ENCODE measurements at regions not wholly inside any gene's neighbourhood (a gene's known extent, or its start where the extent isn't known, plus 50 kb on each side); places are given as distances from the start of the nearest gene placed in this dataset.

GRCh38 chr11:19400296-19400695, 159.6 kb upstream of the E2F8 start:
- no peak overlapping the region for H3K27ac Mint-ChIP-seq
- ATAC-seq (ENCODE audit: low read depth) (no peak), DNase-seq (no peak)
- H3K4me3 ChIP-seq (ENCODE audit: control extremely low read depth in 1 of 5, extremely low read depth in 1 of 5, insufficient read depth in 1 of 5, low read depth in 2 of 5, low read length in 4 of 5) = no peak overlapping the region
- no peaks in the 10 kb centered on the region for H3K27me3 ChIP-seq (replicated peaks in 1 of 4; ENCODE audit: control extremely low read depth in 1 of 4, control insufficient read depth in 3 of 4, insufficient read depth in 4 of 4, low read length in 3 of 4)
- H3K9me3 ChIP-seq (ENCODE audit: control extremely low read depth in 1 of 3, control insufficient read depth in 2 of 3, insufficient read depth in 1 of 3, low read length in 2 of 3) = no peaks in the 10 kb centered on the region
- H3K4me2 ChIP-seq (replicated peaks; ENCODE audit: low read depth, low read length, poor library complexity, severe bottlenecking) = no peak overlapping the region
- H3K36me3 ChIP-seq (replicated peaks in 1 of 2; ENCODE audit: control extremely low read depth in 1 of 2, control insufficient read depth in 1 of 2, extremely low read depth in 1 of 2, insufficient read depth in 2 of 2, low read length in 1 of 2) = no peaks in the 10 kb centered on the region
- TF ChIP-seq, protein P1, sequence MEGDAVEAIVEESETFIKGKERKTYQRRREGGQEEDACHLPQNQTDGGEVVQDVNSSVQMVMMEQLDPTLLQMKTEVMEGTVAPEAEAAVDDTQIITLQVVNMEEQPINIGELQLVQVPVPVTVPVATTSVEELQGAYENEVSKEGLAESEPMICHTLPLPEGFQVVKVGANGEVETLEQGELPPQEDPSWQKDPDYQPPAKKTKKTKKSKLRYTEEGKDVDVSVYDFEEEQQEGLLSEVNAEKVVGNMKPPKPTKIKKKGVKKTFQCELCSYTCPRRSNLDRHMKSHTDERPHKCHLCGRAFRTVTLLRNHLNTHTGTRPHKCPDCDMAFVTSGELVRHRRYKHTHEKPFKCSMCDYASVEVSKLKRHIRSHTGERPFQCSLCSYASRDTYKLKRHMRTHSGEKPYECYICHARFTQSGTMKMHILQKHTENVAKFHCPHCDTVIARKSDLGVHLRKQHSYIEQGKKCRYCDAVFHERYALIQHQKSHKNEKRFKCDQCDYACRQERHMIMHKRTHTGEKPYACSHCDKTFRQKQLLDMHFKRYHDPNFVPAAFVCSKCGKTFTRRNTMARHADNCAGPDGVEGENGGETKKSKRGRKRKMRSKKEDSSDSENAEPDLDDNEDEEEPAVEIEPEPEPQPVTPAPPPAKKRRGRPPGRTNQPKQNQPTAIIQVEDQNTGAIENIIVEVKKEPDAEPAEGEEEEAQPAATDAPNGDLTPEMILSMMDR (IDR thresholded peaks at IDR 0.05) = no peak
- TF ChIP-seq EZH2 (IDR thresholded peaks at IDR 0.05; ENCODE audit: borderline replicate concordance, insufficient read depth, low read depth, low read length, poor library complexity, severe bottlenecking) = no peak
- H3K9me3 Mint-ChIP-seq (ENCODE audit: insufficient read depth) = no peaks in the 10 kb centered on the region
- H3K9ac ChIP-seq (ENCODE audit: low read length) = no peak overlapping the region
- ChIA-PET CTCF (no interaction called here), POLR2A (no interaction called here)
- no peak overlapping the region for H3K4me3 Mint-ChIP-seq
- H3K27ac ChIP-seq (ENCODE audit: low read length in 2 of 2) = no peak overlapping the region
- peaks cover 7% of the 10 kb centered on the region for H3K27me3 Mint-ChIP-seq
- H3K4me1 Mint-ChIP-seq = no peaks in the 10 kb centered on the region
- intact Hi-C loops (cut with micrococcal nuclease) = no loop called here
- H3K79me2 ChIP-seq (ENCODE audit: control insufficient read depth, insufficient read depth, low read length) = no peaks in the 10 kb centered on the region
- WGBS (ENCODE audit: insufficient coverage) = 89% methylated on average over 3 of the region's 5 CpGs
- H3K4me1 ChIP-seq (ENCODE audit: control insufficient read depth in 2 of 2, insufficient read depth in 2 of 2, low read length in 2 of 2) = no peaks in the 10 kb centered on the region
- H2AFZ ChIP-seq (ENCODE audit: insufficient read depth, low read depth, low read length, poor library complexity, severe bottlenecking) = no peak overlapping the region
- no peaks in the 10 kb centered on the region for H4K20me1 ChIP-seq (ENCODE audit: control insufficient read depth, insufficient read depth, low read length, poor library complexity, severe bottlenecking)

DNA sequence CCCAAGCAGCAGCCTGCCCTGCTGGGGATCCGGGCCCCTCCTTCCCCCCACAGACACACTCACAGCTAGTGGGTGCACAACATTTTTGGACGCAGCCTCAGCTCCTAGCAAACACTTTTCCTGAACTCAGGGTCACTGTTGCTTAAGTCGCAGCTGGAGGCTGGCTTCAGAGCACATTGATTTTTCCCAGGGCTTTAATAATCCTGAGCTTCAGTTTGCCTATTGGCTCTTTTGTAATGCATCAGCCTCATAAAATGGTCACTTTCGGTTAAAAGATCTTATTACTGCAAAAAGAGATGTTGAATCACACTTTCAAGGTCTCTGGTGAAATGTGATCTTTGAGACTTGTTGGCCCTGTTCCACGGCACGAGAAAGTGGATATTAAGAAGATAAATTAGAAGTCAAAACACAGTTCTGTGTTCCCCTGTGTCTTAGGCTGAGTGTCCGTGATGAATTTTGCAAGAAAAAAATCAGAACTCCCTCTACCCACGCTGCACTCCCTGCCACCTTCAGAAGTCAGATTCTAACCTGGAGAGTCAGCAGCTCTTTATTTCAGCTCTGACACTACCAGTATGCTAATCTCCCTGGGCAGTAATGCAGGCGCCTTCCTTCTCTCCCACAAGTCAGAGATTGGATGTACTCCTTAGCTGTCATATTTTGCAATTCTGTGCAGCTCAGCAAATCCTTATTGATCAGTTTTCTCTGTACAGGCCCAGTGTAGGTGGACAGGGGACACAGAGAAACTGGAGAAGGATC, 158.2 kb upstream of the E2F8 start:
- Histone ChIP-seq H3K27me3 (replicated peaks in 1 of 4; ENCODE audit: control extremely low read depth in 1 of 4, control insufficient read depth in 3 of 4, insufficient read depth in 4 of 4, low read length in 3 of 4) (peaks cover 0 to 3% (median 0%) of the 10 kb centered on the region in 4 experiments), H3K36me3 (replicated peaks in 1 of 2; ENCODE audit: control extremely low read depth in 1 of 2, control insufficient read depth in 1 of 2, extremely low read depth in 1 of 2, insufficient read depth in 2 of 2, low read length in 1 of 2) (no peaks in the 10 kb centered on the region), H3K4me3 (ENCODE audit: control extremely low read depth in 1 of 5, extremely low read depth in 1 of 5, insufficient read depth in 1 of 5, low read depth in 2 of 5, low read length in 4 of 5) (no peak overlapping the region), H3K9ac (ENCODE audit: low read length) (no peak overlapping the region), H3K27ac (ENCODE audit: low read length in 2 of 2) (no peak overlapping the region), H4K20me1 (ENCODE audit: control insufficient read depth, insufficient read depth, low read length, poor library complexity, severe bottlenecking) (no peaks in the 10 kb centered on the region), H3K79me2 (ENCODE audit: control insufficient read depth, insufficient read depth, low read length) (no peaks in the 10 kb centered on the region), H3K4me2 (replicated peaks; ENCODE audit: low read depth, low read length, poor library complexity, severe bottlenecking) (no peak overlapping the region), H2AFZ (ENCODE audit: insufficient read depth, low read depth, low read length, poor library complexity, severe bottlenecking) (no peak overlapping the region), H3K4me1 (ENCODE audit: control insufficient read depth in 2 of 2, insufficient read depth in 2 of 2, low read length in 2 of 2) (no peaks in the 10 kb centered on the region), H3K9me3 (ENCODE audit: control extremely low read depth in 1 of 3, control insufficient read depth in 2 of 3, insufficient read depth in 1 of 3, low read length in 2 of 3) (no peaks in the 10 kb centered on the region)
- H3K4me3 Mint-ChIP-seq = no peak overlapping the region
- ChIA-PET CTCF (no interaction called here), POLR2A (no interaction called here)
- intact Hi-C loops (cut with micrococcal nuclease) = no loop called here
- H3K27me3 Mint-ChIP-seq = peaks cover 7% of the 10 kb centered on the region
- TF ChIP-seq, protein P1 (IDR thresholded peaks at IDR 0.05) = no peak
- TF ChIP-seq EZH2 (IDR thresholded peaks at IDR 0.05; ENCODE audit: borderline replicate concordance, insufficient read depth, low read depth, low read length, poor library complexity, severe bottlenecking) = no peak
- no peak overlapping the region for H3K27ac Mint-ChIP-seq
- WGBS (ENCODE audit: insufficient coverage) = 84% methylated on average over 8 of the region's 9 CpGs
- H3K4me1 Mint-ChIP-seq = no peaks in the 10 kb centered on the region
- DNase-seq (no peak), ATAC-seq (ENCODE audit: low read depth) (no peak)
- H3K9me3 Mint-ChIP-seq (ENCODE audit: insufficient read depth) = no peaks in the 10 kb centered on the region

Measured in B cell (primary cell).